ENCODE measurements at regions not wholly inside any gene's neighbourhood (a gene's known extent, or its start where the extent isn't known, plus 50 kb on each side); places are given as distances from the start of the nearest gene placed in this dataset.

DNA sequence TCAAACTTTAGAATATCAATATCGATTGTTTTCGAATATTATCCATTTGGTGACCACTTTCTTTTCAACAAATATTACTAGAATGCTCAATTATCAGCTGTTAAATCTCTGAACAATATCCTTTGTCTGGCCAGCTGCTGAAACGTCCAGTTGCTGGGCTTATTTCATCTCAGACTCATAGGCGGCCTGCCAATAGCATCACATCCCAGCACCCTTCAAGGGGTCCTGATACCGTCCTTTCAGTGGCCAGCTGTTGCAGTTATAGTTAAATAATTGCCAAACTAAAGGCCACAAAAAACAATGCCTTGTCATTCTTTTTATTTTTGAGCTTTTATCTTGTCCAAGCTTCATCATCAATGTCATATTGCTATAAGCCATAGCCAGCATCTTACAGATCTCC, 1006.8 kb upstream of the MANEA start:
- TF ChIP-seq, protein P1, sequence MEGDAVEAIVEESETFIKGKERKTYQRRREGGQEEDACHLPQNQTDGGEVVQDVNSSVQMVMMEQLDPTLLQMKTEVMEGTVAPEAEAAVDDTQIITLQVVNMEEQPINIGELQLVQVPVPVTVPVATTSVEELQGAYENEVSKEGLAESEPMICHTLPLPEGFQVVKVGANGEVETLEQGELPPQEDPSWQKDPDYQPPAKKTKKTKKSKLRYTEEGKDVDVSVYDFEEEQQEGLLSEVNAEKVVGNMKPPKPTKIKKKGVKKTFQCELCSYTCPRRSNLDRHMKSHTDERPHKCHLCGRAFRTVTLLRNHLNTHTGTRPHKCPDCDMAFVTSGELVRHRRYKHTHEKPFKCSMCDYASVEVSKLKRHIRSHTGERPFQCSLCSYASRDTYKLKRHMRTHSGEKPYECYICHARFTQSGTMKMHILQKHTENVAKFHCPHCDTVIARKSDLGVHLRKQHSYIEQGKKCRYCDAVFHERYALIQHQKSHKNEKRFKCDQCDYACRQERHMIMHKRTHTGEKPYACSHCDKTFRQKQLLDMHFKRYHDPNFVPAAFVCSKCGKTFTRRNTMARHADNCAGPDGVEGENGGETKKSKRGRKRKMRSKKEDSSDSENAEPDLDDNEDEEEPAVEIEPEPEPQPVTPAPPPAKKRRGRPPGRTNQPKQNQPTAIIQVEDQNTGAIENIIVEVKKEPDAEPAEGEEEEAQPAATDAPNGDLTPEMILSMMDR (IDR thresholded peaks at IDR 0.05; ENCODE audit: insufficient read depth, low read depth, low read length): no peak
- no peak for TF ChIP-seq EZH2 (IDR thresholded peaks at IDR 0.05; ENCODE audit: insufficient read depth, low read length)

All from astrocyte (in vitro differentiated cells and primary cell).